Right ventricle myocardium inferior (tissue), 1 donor: ENCODE measurements at regions not wholly inside any gene's neighbourhood (a gene's known extent, or its start where the extent isn't known, plus 50 kb on each side); places are given as distances from the start of the nearest gene placed in this dataset.
A peak's percentile ranks its signal among the peaks of the same experiment; 100 is the strongest.
"Not testable (repeated sequence)": the region's sequence is repeated elsewhere in the genome, so short reads cannot be mapped to it uniquely, and the experiment has no call there.

Experiments
- ATAC-seq: fragments of 200-7000 bp; cut with Tn5 transposase; one replicate; pipeline ENCODE4 v1.9.1; 2020; ENCODE audit warnings: mild to moderate bottlenecking, moderate library complexity
- DNase-seq: peaks from one replicate; pipeline ENCODE4 v3.0.0; 2021; ENCODE audit errors: missing footprints
- intact Hi-C: fragments of 100-400 bp; cut with DNase I; formaldehyde crosslinking; loops from one replicate; pipeline ENCODE4 v1.11.0; 2022
- donor health status: DM: no; HTN: yes; CAD: no; lungs with severe emphysema.

DNA sequence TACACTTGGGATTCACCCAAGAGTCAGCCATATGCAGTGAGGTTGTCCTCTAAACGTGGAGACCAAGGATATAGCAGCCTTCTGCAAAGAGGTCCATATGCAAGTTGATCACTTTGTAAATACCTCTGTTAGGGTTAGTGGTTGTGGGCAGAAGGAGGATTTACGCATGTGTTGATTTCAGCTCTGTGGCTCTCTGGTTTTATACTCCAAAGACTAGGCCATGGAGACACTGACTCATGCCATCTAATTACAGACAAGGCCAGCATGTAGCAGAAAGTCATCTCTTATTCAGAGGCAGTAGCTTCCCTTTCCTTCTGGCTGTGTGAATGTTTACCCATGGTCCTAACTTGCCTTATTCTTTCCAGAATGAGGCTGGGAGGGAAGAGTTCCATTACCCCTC, 140.9 kb upstream of the GOLGA6L4 start:
- DNase-seq, intact Hi-C loops, ATAC-seq: not testable (repeated sequence)

DNA sequence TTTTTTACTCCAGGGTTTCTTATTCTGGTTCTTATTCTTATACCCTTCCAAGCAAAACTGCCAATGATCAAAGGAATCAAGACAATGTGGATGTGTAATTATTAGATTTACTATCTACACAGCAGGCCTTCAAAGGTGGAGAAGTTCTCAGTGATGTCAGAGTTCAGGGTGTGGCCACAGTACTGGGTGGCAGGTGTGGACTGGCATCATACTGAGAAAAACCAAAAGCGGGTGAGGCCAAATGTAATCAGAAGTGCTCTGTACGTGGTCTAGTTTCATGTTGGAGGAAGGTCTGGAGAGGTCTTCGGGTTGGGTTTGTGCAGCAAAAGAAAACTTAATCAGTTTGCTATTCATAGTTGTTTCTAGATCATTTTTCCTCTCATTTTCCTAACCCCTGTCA, 138.5 kb upstream of the GOLGA6L4 start:
- intact Hi-C loops, DNase-seq, ATAC-seq: not testable (repeated sequence)

GRCh38 chr15:84098604-84099003, 137.0 kb upstream of the GOLGA6L4 start:
- ATAC-seq, result no peak
- intact Hi-C loops, result no loop called here
- no peak for DNase-seq

- no peak for ATAC-seq
- intact Hi-C loops, result no loop called here
- peak; percentile 70 for DNase-seq
Measured at GRCh38 chr15:84099181-84099580, 136.4 kb upstream of the GOLGA6L4 start.

DNA sequence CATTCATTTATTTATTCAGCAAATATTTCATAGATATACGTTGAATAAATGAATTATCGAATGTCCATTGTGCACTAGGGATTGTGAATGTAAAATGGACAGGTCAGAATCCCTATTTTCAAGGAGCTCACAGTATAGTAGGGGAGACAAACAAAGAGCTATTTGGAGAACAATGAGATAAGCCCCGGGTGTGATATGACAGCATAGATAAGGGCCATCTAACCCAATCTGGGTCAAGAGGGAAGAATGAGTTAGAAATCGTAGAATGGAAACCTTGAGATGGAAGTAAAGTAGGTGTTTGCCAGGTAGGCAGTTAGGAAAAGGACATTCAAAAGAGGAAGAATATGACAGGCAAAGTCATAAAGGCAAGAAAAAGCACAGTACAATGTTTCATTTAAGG, 132.2 kb upstream of the GOLGA6L4 start:
- no peak for ATAC-seq
- intact Hi-C loops, result no loop called here
- DNase-seq, result no peak

GRCh38 chr15:84104853-84105252, 130.7 kb upstream of the GOLGA6L4 start:
- intact Hi-C loops, result no loop called here
- no peak for ATAC-seq
- no peak for DNase-seq

GRCh38 chr15:84108728-84109127, 126.8 kb upstream of the GOLGA6L4 start:
- DNase-seq (no peak), ATAC-seq (no peak)
- intact Hi-C loops, result no loop called here

DNA sequence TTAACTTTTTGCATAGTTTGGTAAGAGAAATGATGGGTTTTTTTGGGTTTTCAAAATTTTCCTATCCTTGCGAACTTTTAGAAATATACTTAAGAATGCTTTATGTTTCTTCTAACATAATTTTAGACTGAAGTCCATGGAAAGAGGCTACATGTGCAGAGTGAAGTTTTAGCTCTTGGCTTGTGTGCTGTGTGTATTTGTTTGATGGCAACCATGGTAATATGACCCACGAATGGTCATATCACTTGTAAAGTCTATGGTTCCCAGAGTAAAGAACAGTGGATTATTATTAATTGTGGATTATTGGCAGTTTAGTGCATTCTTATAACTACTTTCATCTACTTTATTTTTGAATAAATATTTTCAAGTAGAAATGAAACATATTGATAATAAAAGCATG, 124.0 kb upstream of the GOLGA6L4 start:
- ATAC-seq, result no peak
- DNase-seq, result no peak
- intact Hi-C loops, result no loop called here

DNA sequence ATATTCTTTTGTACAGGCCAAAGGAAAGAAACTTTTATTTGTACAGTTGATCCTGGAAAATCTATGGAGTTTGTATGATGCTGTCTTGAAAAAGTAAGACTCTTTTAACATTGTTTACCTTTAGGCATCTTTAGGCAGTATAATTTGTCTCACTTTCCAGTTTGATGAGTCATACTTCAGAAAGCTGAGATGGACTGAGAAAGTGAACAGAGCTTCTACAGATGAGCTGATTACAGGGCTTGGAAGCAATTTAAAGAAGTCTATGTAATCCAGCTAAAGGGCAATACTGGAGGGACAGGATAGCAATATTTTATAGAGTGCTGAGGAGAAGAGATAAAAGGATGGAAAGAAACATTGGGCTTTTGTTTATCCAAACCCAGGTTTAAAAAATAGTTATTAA, 123.5 kb upstream of the GOLGA6L4 start:
- no peak for DNase-seq
- ATAC-seq, result no peak
- intact Hi-C loops, result no loop called here

DNA sequence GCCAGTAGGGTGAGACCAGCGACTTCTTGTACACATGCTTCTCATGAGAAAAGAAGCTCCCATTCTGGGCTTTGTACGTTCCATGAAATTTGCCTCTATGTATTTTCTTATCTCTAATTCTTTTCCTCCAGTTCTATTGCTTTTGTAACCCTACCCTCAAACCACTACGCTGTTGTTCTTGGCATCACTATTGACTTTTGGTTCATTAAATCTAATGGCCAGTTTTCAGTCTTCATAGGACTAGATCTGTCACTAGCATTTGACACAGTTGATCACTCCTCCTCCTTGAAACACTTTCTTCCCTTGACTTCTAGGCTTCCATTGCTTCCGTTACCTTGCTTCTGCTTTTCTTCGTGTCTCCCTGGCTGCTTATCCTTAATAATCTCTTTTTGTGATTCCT, 121.7 kb upstream of the GOLGA6L4 start:
- intact Hi-C loops, result no loop called here
- no peak for DNase-seq
- ATAC-seq, result no peak

GRCh38 chr15:84114680-84115079, 120.9 kb upstream of the GOLGA6L4 start:
- ATAC-seq, intact Hi-C loops: not testable (repeated sequence)
- DNase-seq, result peak; percentile 62

DNA sequence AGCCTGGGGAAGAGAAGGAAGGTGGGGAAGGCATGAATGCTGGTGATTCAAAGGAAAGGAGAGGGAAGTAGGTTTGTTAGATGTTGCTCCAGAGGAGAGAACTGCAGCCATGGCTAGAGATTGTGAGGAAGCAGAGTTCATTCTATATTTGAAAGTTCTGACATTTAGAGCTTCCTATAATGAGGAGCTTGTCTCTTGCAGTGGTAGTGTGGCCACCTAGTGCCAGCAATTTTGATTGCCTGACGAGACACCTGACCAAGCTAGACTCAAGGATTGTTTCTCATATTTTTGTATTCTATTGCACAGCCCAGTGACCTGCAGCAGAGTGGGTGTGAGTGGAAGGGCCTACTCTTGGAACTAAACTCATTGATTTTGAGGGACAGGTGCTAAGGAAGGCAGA, 116.2 kb upstream of the GOLGA6L4 start:
- DNase-seq, ATAC-seq, intact Hi-C loops: not testable (repeated sequence)

- ATAC-seq, result peak; percentile 23
- DNase-seq, intact Hi-C loops: not testable (repeated sequence)
Measured at GRCh38 chr15:84120903-84121302, 114.7 kb upstream of the GOLGA6L4 start.

- ATAC-seq, DNase-seq, intact Hi-C loops: not testable (repeated sequence)
Measured at GRCh38 chr15:84128706-84129105, 106.9 kb upstream of the GOLGA6L4 start.

GRCh38 chr15:84130098-84130831, 105.3 kb upstream of the GOLGA6L4 start:
- ATAC-seq, intact Hi-C loops, DNase-seq: not testable (repeated sequence)

- DNase-seq, ATAC-seq, intact Hi-C loops: not testable (repeated sequence)
Measured at GRCh38 chr15:84135931-84136456, 99.6 kb upstream of the GOLGA6L4 start.

GRCh38 chr15:84142888-84143337, 92.7 kb upstream of the GOLGA6L4 start:
- intact Hi-C loops, result no loop called here
- DNase-seq, result peak; percentile 83
- ATAC-seq, result peak; percentile 96

GRCh38 chr15:84143753-84144314, 91.7 kb upstream of the GOLGA6L4 start:
- ATAC-seq (no peak), DNase-seq (no peak)
- intact Hi-C loops, result no loop called here

DNA sequence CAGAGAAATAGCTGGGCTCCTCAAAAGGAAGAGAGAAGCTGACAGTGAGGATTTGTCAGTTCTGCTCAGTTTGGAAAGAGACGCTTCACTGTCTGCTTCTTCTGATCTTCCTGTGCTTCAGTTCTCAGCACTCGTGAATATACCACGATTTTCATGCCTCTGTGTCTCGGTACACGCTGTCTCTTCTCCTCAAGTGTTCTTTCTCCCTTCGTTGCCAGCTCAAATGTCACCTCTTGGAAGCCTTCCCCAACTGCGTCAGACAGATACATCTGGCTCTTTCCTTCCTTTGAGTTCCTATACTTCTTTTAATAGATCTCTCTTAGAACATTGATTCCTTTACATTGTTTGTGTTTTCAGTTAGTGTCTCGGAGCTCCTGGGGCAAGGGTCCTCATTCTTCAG, 90.6 kb upstream of the GOLGA6L4 start:
- DNase-seq, intact Hi-C loops: not testable (repeated sequence)
- ATAC-seq, result peak; percentile 56

DNA sequence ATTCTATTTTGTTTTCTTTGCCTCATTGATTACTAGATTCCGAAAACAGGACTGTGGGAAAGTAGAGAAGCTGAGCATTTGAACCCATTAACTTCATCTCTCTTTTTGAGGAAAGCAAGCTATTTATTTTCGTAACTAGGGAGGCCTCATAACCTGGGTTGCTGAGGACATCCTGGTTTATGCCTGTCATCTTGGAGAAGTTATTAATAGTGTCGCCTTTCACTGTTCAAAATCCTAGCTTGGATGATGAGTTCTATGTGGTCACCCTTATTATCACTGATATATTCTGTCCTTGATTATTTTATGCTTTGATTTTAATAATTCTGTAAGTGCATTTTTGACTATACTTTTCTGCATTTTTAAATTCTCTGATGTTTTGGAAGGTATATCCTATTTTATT, 89.3 kb upstream of the GOLGA6L4 start:
- ATAC-seq, DNase-seq, intact Hi-C loops: not testable (repeated sequence)
